ENCODE measurements at regions not wholly inside any gene's neighbourhood (a gene's known extent, or its start where the extent isn't known, plus 50 kb on each side); places are given as distances from the start of the nearest gene placed in this dataset.

DNA sequence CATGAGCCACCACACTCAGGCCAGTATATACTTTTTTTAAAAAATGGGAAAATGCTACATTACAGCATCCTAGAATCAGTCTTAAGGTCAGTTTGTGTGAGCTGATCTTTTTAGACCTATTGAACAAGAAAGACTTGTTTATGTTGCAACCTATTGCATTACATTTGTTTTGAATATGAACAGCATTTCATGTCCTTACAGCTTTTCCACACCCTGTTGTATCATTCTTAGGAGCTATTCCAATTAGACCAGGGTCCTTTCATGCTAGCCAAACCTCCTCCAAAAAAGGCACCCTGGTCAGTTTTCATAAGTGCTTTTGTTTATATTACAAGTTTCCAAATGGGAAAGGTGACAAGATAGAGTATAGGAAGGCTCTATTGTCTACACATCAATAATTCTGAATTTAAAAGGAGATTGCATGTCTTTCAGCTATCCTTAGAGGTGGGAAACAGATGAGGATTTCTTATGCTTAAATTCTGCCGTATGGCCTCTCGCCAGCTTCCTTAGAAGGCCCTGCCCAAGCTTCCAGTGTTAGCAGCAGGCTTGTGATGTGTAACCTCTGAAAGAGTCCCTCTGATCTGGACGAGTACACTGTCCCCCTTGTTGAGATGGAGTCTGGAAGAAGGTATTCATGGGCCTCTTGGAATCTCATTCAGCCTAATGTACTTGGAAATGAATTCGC, 171.9 kb downstream of the OTUD1 start:
- Histone ChIP-seq H3K9me3 (ENCODE audit: low read length) (no peaks in the 10 kb centered on the region), H3K9me2 (ENCODE audit: insufficient read depth, low read length) (no peaks in the 10 kb centered on the region), H3K9ac (ENCODE audit: low read length) (no peak overlapping the region), H3K4me2 (ENCODE audit: low read length) (no peak overlapping the region), H3K4me3 (ENCODE audit: low read length) (no peak overlapping the region), H3K27ac (ENCODE audit: low read length) (no peak overlapping the region), H3K36me3 (ENCODE audit: insufficient read depth, low read length) (no peaks in the 10 kb centered on the region), H3F3A (ENCODE audit: insufficient read depth, low read length, poor library complexity, severe bottlenecking) (no peaks in the 10 kb centered on the region), H3K79me2 (replicated peaks; ENCODE audit: insufficient read depth, low read length) (no peaks in the 10 kb centered on the region), H3K27me3 (ENCODE audit: insufficient read depth, low read depth, low read length) (no peaks in the 10 kb centered on the region), H4K20me1 (ENCODE audit: insufficient read depth) (no peaks in the 10 kb centered on the region), H2AFZ (ENCODE audit: low read depth, low read length) (no peak overlapping the region)
- no peak for TF ChIP-seq TAF1 (IDR thresholded peaks at IDR 0.05; ENCODE audit: low read depth)
- TF ChIP-seq, protein P1, sequence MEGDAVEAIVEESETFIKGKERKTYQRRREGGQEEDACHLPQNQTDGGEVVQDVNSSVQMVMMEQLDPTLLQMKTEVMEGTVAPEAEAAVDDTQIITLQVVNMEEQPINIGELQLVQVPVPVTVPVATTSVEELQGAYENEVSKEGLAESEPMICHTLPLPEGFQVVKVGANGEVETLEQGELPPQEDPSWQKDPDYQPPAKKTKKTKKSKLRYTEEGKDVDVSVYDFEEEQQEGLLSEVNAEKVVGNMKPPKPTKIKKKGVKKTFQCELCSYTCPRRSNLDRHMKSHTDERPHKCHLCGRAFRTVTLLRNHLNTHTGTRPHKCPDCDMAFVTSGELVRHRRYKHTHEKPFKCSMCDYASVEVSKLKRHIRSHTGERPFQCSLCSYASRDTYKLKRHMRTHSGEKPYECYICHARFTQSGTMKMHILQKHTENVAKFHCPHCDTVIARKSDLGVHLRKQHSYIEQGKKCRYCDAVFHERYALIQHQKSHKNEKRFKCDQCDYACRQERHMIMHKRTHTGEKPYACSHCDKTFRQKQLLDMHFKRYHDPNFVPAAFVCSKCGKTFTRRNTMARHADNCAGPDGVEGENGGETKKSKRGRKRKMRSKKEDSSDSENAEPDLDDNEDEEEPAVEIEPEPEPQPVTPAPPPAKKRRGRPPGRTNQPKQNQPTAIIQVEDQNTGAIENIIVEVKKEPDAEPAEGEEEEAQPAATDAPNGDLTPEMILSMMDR (IDR thresholded peaks at IDR 0.05; ENCODE audit: poor library complexity, severe bottlenecking) = no peak
- TF ChIP-seq MXI1 (conservative IDR thresholded peaks at IDR 0.05; ENCODE audit: poor library complexity, severe bottlenecking) = no peak
- TF ChIP-seq POLR2AphosphoS5 (IDR thresholded peaks at IDR 0.05) = no peak
- TF ChIP-seq EP300 (conservative IDR thresholded peaks at IDR 0.05; ENCODE audit: poor library complexity, severe bottlenecking) = no peak
- TF ChIP-seq RAD21 (conservative IDR thresholded peaks at IDR 0.05) = no peak
- no peak for TF ChIP-seq REST (IDR thresholded peaks at IDR 0.05; ENCODE audit: borderline replicate concordance)
- no peak for TF ChIP-seq EZH2 (IDR thresholded peaks at IDR 0.05; ENCODE audit: borderline replicate concordance, insufficient read depth, low read length, poor library complexity, severe bottlenecking)
- no peak for TF ChIP-seq SMC3 (conservative IDR thresholded peaks at IDR 0.05; ENCODE audit: poor library complexity)

- Histone ChIP-seq H3K4me3 (ENCODE audit: low read length) (no peak overlapping the region), H3K36me3 (ENCODE audit: insufficient read depth, low read length) (no peaks in the 10 kb centered on the region), H3K9me2 (ENCODE audit: insufficient read depth, low read length) (no peaks in the 10 kb centered on the region), H3K79me2 (replicated peaks; ENCODE audit: insufficient read depth, low read length) (no peaks in the 10 kb centered on the region), H3K27me3 (ENCODE audit: insufficient read depth, low read depth, low read length) (no peaks in the 10 kb centered on the region), H3K4me2 (ENCODE audit: low read length) (no peak overlapping the region), H3K27ac (ENCODE audit: low read length) (no peak overlapping the region), H3K9ac (ENCODE audit: low read length) (no peak overlapping the region), H4K20me1 (ENCODE audit: insufficient read depth) (no peaks in the 10 kb centered on the region), H3K9me3 (ENCODE audit: low read length) (no peaks in the 10 kb centered on the region), H2AFZ (ENCODE audit: low read depth, low read length) (no peak overlapping the region), H3F3A (ENCODE audit: insufficient read depth, low read length, poor library complexity, severe bottlenecking) (no peaks in the 10 kb centered on the region)
- no peak for TF ChIP-seq REST (IDR thresholded peaks at IDR 0.05; ENCODE audit: borderline replicate concordance)
- no peak for TF ChIP-seq EZH2 (IDR thresholded peaks at IDR 0.05; ENCODE audit: borderline replicate concordance, insufficient read depth, low read length, poor library complexity, severe bottlenecking)
- TF ChIP-seq, protein P1 (IDR thresholded peaks at IDR 0.05; ENCODE audit: poor library complexity, severe bottlenecking) = no peak
- no peak for TF ChIP-seq MXI1 (conservative IDR thresholded peaks at IDR 0.05; ENCODE audit: poor library complexity, severe bottlenecking)
- no peak for TF ChIP-seq TAF1 (IDR thresholded peaks at IDR 0.05; ENCODE audit: low read depth)
- no peak for TF ChIP-seq POLR2AphosphoS5 (IDR thresholded peaks at IDR 0.05)
- no peak for TF ChIP-seq EP300 (conservative IDR thresholded peaks at IDR 0.05; ENCODE audit: poor library complexity, severe bottlenecking)
- TF ChIP-seq SMC3 (conservative IDR thresholded peaks at IDR 0.05; ENCODE audit: poor library complexity) = no peak
- TF ChIP-seq RAD21 (conservative IDR thresholded peaks at IDR 0.05) = no peak
Measured at GRCh38 chr10:23611308-23612029, 172.6 kb downstream of the OTUD1 start.

Measured in neural cell (in vitro differentiated cells).